ENCODE measurements at regions not wholly inside any gene's neighbourhood (a gene's known extent, or its start where the extent isn't known, plus 50 kb on each side); places are given as distances from the start of the nearest gene placed in this dataset.

DNA sequence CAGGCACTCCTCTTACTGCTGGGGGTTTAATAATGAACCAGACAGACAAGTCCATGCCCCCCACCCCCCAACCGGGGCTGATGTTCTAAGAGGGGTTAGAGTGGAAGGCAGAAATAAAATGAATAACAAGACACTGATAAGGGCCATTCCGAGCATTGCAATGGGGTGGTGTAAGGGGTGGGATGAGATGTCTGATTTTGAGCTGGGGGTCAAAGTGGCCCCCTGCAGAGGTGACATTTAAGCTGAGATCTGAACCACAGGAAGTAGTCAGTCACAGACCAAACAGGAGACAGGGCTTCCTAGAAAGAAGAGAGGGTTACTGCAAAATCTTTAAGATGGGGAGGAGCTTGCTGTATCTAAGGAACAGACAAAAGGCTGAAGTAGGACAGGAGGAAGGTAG lies 180.6 kb upstream of the SH3BP4 start:
- DNase-seq (ENCODE audit: extremely low read depth, low read depth, low spot score), result no peak

GRCh38 chr2:234770715-234771141 lies 181.1 kb upstream of the SH3BP4 start:
- no peak for DNase-seq (ENCODE audit: extremely low read depth, low read depth, low spot score)

DNA sequence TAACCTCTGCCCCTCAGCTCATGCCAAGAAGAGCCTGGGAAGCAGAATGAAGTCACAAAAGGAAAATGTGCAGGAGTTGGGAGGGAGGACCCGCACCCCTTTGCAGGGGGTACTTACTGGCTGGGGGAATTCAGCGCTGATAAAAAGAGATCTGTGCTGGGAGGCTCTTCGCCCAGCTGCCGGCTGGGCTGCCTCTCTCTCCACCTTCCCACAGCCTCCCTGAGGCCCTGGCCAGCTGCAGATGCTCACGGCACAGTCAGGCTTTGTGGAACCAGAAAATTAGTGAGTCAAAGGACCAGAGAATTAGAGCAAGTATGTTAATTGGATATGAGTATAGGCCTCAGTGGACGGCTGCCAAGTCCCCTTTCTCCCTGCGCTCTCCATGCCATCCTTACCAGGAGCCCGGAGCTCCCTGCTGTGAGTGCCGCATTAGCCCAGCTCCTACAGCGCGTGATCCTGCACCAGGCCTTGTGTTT lies 181.7 kb upstream of the SH3BP4 start:
- no peak for DNase-seq (ENCODE audit: extremely low read depth, low read depth, low spot score)

DNA sequence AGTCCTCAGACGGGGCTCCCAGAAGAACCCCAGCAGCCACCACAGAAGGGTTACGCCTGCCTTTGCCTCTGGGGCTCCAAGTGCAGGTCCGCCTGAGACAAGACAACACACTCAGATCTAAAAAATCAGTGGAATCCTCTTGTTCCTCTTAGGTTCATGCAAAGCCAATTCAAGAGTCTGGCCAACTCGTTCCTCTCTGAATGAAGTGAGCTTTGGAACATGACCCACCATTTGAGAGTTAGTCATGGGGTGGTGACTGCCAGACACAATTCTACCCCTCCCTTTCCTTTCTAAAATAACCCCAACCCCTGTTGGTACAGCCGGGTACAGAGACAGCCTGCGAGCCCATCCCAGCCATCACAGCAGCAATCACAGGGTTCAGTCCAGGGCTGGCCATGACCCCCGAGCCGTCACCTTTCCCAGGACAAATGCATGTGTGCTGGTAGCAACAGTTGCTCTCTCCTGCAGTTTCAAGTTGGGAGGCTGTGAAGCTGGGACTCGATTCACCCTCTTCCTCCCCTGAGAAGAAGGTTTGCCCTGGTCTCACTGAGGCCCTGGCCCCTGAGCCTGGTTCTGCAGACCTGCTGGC lies 183.1 kb upstream of the SH3BP4 start:
- no peak for DNase-seq (ENCODE audit: extremely low read depth, low read depth, low spot score)

- no peak for DNase-seq (ENCODE audit: extremely low read depth, low read depth, low spot score)
These were observed 186.5 kb upstream of the SH3BP4 start for GRCh38 chr2:234765279-234765678.

GRCh38 chr2:234764372-234764771 lies 187.4 kb upstream of the SH3BP4 start:
- no peak for DNase-seq (ENCODE audit: extremely low read depth, low read depth, low spot score)

DNA sequence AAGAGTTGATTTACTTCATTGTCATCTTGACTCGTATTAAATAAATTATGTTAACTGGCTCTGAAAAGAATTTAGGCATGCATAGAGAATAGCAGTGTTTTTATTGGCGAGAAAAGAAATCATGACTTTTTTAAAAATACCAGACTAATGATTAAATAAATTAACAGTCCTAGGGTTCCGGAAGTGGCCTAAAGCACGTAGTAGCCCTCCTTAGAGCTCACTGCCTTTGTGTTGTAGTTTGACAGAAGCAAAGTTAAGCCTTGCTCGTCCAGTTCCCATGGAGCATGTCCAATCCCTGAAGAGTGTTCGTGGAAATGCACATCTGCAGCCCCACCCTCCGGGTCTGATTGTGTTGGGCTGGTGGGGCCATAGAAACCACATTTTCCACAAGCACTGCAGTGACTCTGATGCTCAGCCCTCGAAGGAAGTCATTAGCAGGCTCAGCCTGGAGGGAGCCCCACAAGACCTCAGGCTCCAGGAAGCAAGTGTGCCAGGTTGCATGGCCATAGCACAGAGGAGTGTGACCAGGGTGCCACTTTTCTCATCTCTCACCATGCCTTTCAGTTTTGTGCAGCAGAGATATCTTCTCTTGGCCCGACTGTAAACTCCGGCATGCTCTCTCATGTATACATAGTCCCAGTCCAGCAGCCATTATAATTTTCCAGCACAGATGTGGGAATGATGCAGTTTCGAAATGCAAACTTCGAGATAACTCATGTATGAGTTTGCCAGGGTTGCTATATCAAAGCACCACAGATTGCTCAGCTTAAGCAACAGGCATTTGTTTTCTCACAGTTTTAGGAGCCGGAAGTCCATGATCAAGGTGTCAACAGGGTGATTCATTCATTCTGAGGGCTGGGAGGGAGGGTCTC lies 188.6 kb upstream of the SH3BP4 start:
- DNase-seq (ENCODE audit: extremely low read depth, low read depth, low spot score), result no peak

GRCh38 chr2:234761910-234762309 lies 189.9 kb upstream of the SH3BP4 start:
- no peak for DNase-seq (ENCODE audit: extremely low read depth, low read depth, low spot score)

DNA sequence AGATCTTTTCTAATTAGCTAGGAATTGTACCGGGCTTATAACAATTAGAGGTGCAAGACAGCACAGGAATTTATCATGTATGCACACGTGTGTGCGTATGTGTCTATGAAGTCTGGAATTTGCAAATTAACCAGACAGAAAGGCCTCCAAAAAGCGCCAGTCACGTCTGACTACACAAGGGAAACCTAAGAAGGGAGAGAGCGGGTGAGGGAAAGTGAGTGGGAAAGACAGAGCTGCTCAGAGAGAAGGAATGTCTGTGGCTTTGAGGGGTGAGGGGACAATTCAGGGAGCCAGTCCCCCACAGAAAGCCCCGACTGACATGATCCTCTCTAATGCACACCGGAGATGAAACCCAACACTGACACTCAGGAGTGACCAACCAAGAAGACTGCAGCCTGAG lies 197.7 kb upstream of the SH3BP4 start:
- DNase-seq (ENCODE audit: extremely low read depth, low read depth, low spot score), result no peak

DNA sequence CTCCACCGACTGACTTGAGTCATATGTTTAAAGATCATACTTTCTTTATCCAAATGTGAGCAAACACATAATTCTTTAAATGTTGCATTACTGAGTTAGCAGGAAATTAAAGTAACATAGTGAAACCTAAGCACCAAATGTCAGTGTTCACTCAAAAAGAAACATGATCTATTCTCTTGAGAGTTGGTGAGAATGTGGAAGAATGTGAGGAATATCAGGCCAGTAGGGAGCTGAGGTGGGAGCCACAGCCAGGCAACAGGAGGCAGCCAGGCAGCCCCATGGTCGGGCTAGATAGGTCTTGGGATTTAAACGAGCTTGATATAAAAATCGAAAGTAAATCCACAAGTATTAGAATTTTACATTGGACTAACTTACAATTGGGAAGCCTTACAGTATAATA lies 198.1 kb upstream of the SH3BP4 start:
- no peak for DNase-seq (ENCODE audit: extremely low read depth, low read depth, low spot score)

- no peak for DNase-seq (ENCODE audit: extremely low read depth, low read depth, low spot score)
These were observed 198.9 kb upstream of the SH3BP4 start for GRCh38 chr2:234752966-234753365.

DNA sequence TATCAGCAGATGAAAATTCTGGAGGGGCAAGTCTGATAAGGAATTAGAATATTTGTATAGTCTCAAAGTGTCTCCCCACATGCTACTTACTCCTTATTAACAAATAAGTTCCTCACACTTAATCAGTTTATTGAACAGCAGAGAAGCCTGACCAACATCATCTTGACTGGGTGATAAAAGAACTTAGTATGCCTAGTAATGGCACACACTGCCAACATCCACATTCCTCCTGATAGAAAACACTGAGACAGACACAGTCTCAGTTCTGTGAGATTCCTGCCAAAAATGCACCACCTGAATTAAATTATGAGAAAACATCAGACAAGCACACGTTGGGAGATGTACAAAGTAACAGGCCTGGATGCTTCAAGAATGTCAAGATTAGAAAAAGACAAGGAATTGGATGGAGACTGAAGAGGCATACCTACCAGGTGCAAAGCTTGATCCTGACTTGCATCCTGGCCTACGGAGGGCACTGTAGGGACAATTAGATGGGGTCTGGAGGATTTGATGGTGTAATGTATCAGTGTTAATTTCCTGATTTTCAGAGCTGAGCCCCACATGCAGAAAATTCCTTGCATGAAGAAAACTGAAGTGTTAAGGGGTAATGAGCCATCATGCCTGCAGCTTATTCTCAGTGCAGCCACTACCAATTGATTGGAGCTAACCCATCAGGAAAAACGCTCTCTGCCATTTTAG lies 200.4 kb upstream of the SH3BP4 start:
- no peak for DNase-seq (ENCODE audit: extremely low read depth, low read depth, low spot score)

DNA sequence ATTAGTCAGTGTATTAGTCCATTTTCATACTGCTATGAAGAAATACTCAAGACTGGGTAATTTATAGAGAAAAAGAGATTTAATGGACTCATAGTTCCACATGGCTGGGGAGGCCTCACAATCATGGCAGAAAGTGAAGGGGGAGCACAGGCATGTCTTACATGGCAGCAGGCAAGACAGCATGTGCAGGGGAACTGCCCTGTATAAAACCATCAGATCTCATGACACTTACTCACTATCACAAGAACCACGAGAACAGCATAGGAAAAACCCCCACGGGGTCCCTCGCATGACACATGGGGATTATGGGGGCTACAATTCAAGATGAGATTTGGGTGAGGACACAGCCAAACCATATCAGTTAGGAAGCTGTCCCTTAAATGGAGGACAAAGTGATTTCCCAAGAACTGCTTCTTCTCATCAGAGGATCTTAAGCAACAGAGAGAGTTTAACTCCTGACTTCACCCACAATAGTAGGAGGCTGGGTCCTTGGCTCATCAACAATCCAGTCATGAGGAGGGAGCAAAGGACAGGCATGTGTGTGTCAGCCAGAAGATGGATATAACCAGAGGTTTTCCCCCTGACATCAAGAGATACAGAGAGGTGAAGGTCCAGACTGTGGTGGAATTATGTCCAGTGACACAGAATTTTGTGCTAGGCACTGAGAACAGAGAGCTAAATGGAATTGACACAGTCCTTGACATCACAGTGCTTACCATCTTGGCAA lies 203.8 kb upstream of the SH3BP4 start:
- DNase-seq (ENCODE audit: extremely low read depth, low read depth, low spot score), result no peak

DNA sequence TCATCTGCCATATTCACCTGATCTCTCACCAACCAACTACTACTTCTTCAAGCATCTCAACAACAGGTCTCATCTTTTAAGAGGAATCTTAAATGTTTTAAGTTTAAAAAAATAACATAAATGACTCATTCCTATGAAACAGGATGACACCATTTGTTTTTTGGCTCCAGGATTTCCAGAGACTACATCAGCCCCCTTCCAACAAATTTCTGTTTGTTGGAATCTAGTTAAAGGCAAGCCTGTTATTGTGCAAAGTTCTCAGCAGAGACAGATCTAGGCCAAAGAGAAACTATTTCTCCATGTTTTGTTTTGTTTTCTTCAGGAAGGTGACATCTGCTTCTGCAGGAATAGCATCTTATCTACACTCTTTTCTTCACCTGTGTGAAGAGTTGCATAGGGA lies 204.8 kb upstream of the SH3BP4 start:
- no peak for DNase-seq (ENCODE audit: extremely low read depth, low read depth, low spot score)

- no peak for DNase-seq (ENCODE audit: extremely low read depth, low read depth, low spot score)
These were observed 206.5 kb upstream of the SH3BP4 start for GRCh38 chr2:234745347-234745746.

GRCh38 chr2:234741976-234742375 lies 209.8 kb upstream of the SH3BP4 start:
- DNase-seq (ENCODE audit: extremely low read depth, low read depth, low spot score), result no peak

DNA sequence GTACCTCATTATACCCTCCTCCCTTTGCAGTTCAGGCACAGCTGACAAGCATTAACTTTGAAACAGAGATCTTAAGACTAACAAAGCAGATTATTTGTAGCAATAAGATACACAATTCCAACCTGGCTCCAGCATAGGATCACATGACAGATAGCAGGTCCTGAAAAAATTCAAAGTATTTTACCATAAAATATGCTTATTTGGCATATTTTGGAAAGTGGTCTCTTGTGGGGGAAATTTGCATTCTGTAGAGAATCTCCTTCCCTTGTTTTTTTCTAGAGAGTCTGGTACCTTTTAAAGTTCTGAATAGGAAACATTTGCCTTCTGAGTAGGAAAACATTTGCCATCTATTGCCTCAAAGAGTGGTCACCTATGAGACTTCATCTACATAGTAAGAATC lies 212.8 kb upstream of the SH3BP4 start:
- DNase-seq (ENCODE audit: extremely low read depth, low read depth, low spot score), result no peak

DNA sequence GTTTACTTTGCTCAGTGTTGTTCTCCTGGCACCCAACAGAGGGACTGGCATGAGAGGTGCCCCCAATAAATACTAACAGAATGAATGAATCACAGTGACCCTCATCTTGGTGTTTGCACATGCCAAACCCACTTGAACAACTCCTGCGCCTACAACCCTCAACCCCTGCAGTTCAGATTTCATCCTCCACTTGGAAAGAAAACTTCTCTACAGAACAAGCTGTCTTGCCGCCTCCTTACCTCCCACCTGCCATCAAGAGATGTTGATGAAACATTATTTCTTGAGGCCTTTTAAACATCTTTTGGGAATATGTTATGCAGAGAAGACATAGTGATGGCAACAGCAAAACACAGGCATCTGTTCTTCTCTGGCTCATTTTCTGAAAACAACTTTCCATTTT lies 216.0 kb upstream of the SH3BP4 start:
- no peak for DNase-seq (ENCODE audit: extremely low read depth, low read depth, low spot score)

- DNase-seq (ENCODE audit: extremely low read depth, low read depth, low spot score), result no peak
These were observed 217.8 kb upstream of the SH3BP4 start for GRCh38 chr2:234733795-234734600.

DNA sequence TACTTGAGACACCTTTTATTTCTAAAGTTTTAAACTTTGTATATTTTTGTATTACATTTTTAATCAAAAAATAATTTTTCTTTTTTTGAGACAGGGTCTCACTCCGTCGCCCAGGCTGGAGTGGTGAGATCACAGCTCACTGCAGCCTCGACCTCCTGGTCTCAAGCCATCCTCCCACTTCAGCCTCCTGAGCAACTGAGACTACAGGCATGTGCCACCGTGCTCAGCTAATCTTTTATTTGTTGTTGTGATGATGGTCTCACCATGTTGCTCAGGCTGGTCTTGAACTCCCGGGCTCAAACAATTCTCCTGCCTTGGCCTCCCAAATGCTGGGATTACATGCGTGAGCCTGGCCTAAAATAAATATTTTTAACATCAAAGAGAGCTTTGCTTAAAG lies 218.7 kb upstream of the SH3BP4 start:
- no peak for DNase-seq (ENCODE audit: extremely low read depth, low read depth, low spot score)

All from glomerular endothelial cell (primary cell).